Aorta (tissue), 5 donors: ENCODE measurements at regions not wholly inside any gene's neighbourhood (a gene's known extent, or its start where the extent isn't known, plus 50 kb on each side); places are given as distances from the start of the nearest gene placed in this dataset.
"Not testable (repeated sequence)": the region's sequence is repeated elsewhere in the genome, so short reads cannot be mapped to it uniquely, and the experiment has no call there.

Experiments used
- ATAC-seq: fragments of 200-7000 bp; cut with Tn5 transposase; one replicate; pipeline ENCODE4 v1.9.1; 2022; ENCODE audit warnings: moderate library complexity; ENCODE audit not compliant: low FRiP score
- DNase-seq, 2 donors: peaks; one replicate each; pipeline ENCODE4 v3.0.0-alpha.2; 2020
- H3K27ac ChIP-seq, 2 donors: one replicate each; pipeline ENCODE4 v1.5.1; 2013; ENCODE audit warnings: low read length in 2 of 2, mild to moderate bottlenecking in 2 of 2, moderate library complexity in 2 of 2, control low read depth in 1 of 2, inconsistent platforms in 1 of 2, low read depth in 1 of 2
- H3K27me3 ChIP-seq, 2 donors: one replicate each; pipeline ENCODE4 v1.6.1; 2013; ENCODE audit warnings: control low read depth in 1 of 2, low read length in 1 of 2, mild to moderate bottlenecking in 1 of 2, moderate library complexity in 1 of 2; ENCODE audit not compliant: insufficient read depth in 2 of 2, control insufficient read depth in 1 of 2
- H3K36me3 ChIP-seq, 2 donors: one replicate each; pipeline ENCODE4 v1.6.1; 2013; ENCODE audit warnings: control low read depth in 1 of 2, low read length in 1 of 2, mild to moderate bottlenecking in 1 of 2; ENCODE audit not compliant: insufficient read depth in 2 of 2, control insufficient read depth in 1 of 2
- H3K4me1 ChIP-seq, 2 donors: one replicate each; pipeline ENCODE4 v1.6.1; 2013; ENCODE audit warnings: low read length in 2 of 2, control low read depth in 1 of 2, mild to moderate bottlenecking in 1 of 2, moderate library complexity in 1 of 2; ENCODE audit not compliant: insufficient read depth in 2 of 2, control insufficient read depth in 1 of 2
- H3K4me3 ChIP-seq, 2 donors: one replicate each; pipeline ENCODE4 v1.5.1; 2013; ENCODE audit warnings: low read length in 2 of 2, control low read depth in 1 of 2, mild to moderate bottlenecking in 1 of 2
- H3K9me3 ChIP-seq: one replicate; pipeline ENCODE4 v1.6.1; 2013; ENCODE audit warnings: mild to moderate bottlenecking, low read length; ENCODE audit not compliant: control insufficient read depth
- WGBS, 2 donors: extraction: QIAGEN DNeasy Blood & Tissue Kit; methylation state at CpG; one replicate each; pipeline ENCODE4 v1.1.7; 2013; 5-methylcytosine and 5-hydroxymethylcytosine counted together
- intact Hi-C, 2 donors: fragments of 100-400 bp; cut with DNase I; formaldehyde crosslinking; loops; one replicate each; pipeline versions ENCODE4 v1.14.2 to v1.15.0; 2022
- donor health status: healthy with polysubstance abuse.
- donor health status: Bipolar disorder and iron deficiency.
- donor health status: DM: no; HTN: no; CAD: no.
- donor health status: DM: no; HTN: no; CAD: no.
- donor health status: DM: yes; HTN: yes; CAD: no.

GRCh38 chr5:86566030-86566429 lies 51.7 kb upstream of the COX7C start:
- DNase-seq, H3K36me3 ChIP-seq, H3K27ac ChIP-seq, intact Hi-C loops, H3K4me1 ChIP-seq, H3K27me3 ChIP-seq, H3K9me3 ChIP-seq, H3K4me3 ChIP-seq, ATAC-seq: not testable (repeated sequence)
- 56 to 63% methylated on average over 3 of the region's 3 CpGs for WGBS, 2 donors
